GM23248 (cell line): ENCODE measurements at regions not wholly inside any gene's neighbourhood (a gene's known extent, or its start where the extent isn't known, plus 50 kb on each side); places are given as distances from the start of the nearest gene placed in this dataset.

ENCODE experiments used
- EZH2 ChIP-seq: fragments of 200-600 bp; sonication (generic); IDR thresholded peaks from 2 replicates; pipeline ENCODE4 v1.6.1; 2018; ENCODE audit warnings: antibody characterized with exemption, mild to moderate bottlenecking; ENCODE audit not compliant: insufficient read depth, poor library complexity, severe bottlenecking
- EZH2phosphoT487 ChIP-seq: fragments of 200-600 bp; sonication (generic); IDR thresholded peaks from 2 replicates; pipeline ENCODE4 v1.6.1; 2018; ENCODE audit warnings: antibody characterized with exemption, moderate library complexity, mild to moderate bottlenecking, low read depth; ENCODE audit not compliant: insufficient read depth

DNA sequence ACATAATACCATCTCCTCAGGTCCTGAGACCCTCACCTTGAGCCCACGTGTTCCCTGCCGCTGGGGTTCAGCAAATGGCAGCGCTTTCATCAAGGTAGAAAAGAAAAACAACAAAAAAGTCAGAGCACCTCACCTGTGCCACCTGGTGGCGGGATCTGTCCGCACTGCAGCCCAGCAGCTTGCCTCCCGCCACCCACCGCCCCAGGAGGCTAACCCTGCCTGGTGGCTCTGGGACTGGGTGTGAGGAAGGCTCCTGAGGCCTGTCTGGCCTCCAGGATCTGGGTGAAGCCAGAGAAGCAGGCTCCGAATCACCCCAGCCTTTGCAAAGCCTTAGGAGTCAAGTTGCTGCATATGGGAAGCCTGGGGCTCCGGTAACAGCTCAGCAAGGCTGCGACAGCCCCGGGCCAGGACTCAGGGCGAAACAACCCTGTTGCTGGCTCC lies 270.8 kb downstream of the BMP7 start:
- TF ChIP-seq EZH2 (no peak), EZH2phosphoT487 (no peak)
